Peyer's patch (tissue), 4 donors: ENCODE measurements at regions not wholly inside any gene's neighbourhood (a gene's known extent, or its start where the extent isn't known, plus 50 kb on each side); places are given as distances from the start of the nearest gene placed in this dataset.

Experiments
- DNase-seq, 3 donors: peaks; one replicate each; pipeline ENCODE4 v3.0.0-alpha.2; 2017 to 2019
- H3K27ac ChIP-seq, 4 donors: fragments of 200-600 bp; sonication (generic); one replicate each; pipeline ENCODE4 v1.5.1; 2016 to 2019
- H3K27me3 ChIP-seq, 2 donors: fragments of 200-600 bp; sonication (generic); one replicate each; pipeline ENCODE4 v1.5.1; 2019
- H3K36me3 ChIP-seq, 3 donors: fragments of 200-600 bp; sonication (generic); one replicate each; pipeline ENCODE4 v1.5.1; 2016 to 2019
- H3K4me1 ChIP-seq, 4 donors: fragments of 200-600 bp; sonication (generic); one replicate each; pipeline ENCODE4 v1.5.1; 2016 to 2019
- H3K4me3 ChIP-seq, 4 donors: fragments of 200-600 bp; sonication (generic); 1 replicate in 3 of 4; 2 replicates in 1 of 4; pipeline ENCODE4 v1.5.1; 2016 to 2019; ENCODE audit warnings: mild to moderate bottlenecking in 1 of 4
- H3K9me3 ChIP-seq, 4 donors: fragments of 200-600 bp; sonication (generic); one replicate each; pipeline ENCODE4 v1.5.1; 2016 to 2019; ENCODE audit warnings: mild to moderate bottlenecking in 1 of 4
- POLR2A ChIP-seq, 2 donors: fragments of 450-650 bp; IDR thresholded peaks; one replicate each; pipeline ENCODE4 v1.5.1; 2017; ENCODE audit warnings: antibody characterized with exemption in 2 of 2, mild to moderate bottlenecking in 2 of 2, moderate library complexity in 2 of 2
- TF ChIP-seq, protein P1 (sequence below), 6 experiments: fragments of 450-650 bp in 4 of 6; fragments of 200-600 bp in 2 of 6; sonication (generic) in 1 of 6; IDR thresholded peaks; one replicate each; pipeline ENCODE4 v1.5.1; 2017 to 2019; ENCODE audit warnings: antibody characterized with exemption in 6 of 6, mild to moderate bottlenecking in 3 of 6, moderate library complexity in 1 of 6

DNA sequence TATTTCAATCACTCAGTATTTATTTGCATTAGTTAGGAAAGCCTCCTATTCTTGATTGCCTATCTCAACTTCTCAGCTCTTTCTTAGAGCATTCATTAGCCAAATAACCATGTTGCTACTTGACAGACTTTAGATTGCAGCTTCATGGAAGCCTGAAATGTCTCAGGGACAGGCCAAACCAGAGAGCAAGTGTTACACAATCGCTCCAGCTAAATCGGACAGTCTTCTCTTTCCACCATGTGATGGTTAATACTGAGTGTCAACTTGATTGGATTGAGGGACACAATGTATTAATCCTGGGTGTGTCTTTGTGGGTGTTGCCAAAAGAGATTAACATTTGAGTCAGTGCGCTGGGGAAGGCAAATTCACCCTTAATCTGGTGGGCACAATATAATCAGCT is 106.5 kb upstream of the DRD2 start:
- TF ChIP-seq, protein P1, sequence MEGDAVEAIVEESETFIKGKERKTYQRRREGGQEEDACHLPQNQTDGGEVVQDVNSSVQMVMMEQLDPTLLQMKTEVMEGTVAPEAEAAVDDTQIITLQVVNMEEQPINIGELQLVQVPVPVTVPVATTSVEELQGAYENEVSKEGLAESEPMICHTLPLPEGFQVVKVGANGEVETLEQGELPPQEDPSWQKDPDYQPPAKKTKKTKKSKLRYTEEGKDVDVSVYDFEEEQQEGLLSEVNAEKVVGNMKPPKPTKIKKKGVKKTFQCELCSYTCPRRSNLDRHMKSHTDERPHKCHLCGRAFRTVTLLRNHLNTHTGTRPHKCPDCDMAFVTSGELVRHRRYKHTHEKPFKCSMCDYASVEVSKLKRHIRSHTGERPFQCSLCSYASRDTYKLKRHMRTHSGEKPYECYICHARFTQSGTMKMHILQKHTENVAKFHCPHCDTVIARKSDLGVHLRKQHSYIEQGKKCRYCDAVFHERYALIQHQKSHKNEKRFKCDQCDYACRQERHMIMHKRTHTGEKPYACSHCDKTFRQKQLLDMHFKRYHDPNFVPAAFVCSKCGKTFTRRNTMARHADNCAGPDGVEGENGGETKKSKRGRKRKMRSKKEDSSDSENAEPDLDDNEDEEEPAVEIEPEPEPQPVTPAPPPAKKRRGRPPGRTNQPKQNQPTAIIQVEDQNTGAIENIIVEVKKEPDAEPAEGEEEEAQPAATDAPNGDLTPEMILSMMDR (IDR thresholded peaks at IDR 0.05) = no peak
- no peak for TF ChIP-seq POLR2A (IDR thresholded peaks at IDR 0.05)
- no peak for DNase-seq
- H3K36me3 ChIP-seq = no peaks in the 10 kb centered on the region
- H3K4me3 ChIP-seq = no peak overlapping the region
- H3K4me1 ChIP-seq = no peaks in the 10 kb centered on the region
- no peak overlapping the region for H3K27ac ChIP-seq
- H3K9me3 ChIP-seq = no peaks in the 10 kb centered on the region
- H3K27me3 ChIP-seq = no peaks in the 10 kb centered on the region

DNA sequence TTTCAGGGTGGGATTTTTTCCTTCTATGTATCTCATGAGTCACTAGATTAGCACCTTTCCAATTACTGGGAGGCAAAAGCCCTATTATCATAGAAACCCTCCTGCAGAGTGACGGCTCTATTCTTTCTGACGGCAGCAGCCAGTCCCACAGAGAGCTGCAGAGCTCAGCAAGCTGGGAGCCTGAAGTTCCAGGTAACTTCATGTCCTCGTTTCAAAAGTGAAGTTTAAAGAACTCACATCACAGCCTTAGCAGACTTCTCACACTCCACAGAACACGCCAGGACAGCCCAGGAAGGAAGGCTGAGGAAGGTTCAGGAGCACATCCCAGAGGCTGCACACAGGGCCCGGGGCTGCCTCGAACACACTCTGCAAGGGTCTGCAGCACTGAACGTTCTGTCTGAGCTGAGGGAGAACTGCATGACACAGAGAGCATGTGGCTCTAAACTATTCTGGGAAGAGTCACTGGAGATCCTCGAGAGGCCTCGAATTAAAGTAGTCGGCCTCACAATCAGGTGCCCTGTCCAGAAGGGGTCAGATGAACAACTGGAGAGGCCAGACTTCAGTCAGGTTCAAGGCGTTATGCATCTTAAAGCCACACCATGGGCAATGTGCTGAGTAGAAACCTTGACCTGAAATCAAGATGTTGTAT is 104.2 kb upstream of the DRD2 start:
- TF ChIP-seq, protein P1 (IDR thresholded peaks at IDR 0.05) = no peak
- no peak for TF ChIP-seq POLR2A (IDR thresholded peaks at IDR 0.05)
- Histone ChIP-seq H3K4me1 (no peaks in the 10 kb centered on the region), H3K27me3 (no peaks in the 10 kb centered on the region), H3K9me3 (no peaks in the 10 kb centered on the region), H3K27ac (no peak overlapping the region), H3K36me3 (no peaks in the 10 kb centered on the region), H3K4me3 (no peak overlapping the region)
- no peak for DNase-seq

DNA sequence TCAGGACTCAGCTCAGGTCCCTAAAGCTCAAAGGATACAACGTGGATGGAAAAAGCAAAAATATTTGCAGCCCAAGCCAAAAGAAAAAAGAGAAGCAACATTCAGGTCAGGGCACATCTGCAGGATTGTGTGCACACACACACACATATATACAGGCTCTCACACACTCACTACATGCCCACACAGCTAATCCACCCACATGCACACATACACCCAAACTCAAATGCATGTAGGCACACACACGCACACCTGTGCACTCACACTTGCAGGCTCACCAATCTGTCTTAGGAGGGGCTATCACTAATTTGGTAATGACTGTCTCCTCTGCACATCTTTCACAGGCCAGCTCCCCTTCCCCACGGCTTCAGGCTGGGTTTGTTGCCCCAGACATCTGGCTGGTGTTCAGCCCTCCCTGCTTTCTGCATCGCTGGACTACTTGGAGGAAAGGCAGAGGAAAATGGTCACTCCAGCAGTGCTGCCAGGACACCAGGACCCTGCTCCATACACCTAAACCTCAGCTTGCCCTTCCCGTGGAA is 103.6 kb upstream of the DRD2 start:
- Histone ChIP-seq H3K27me3 (no peaks in the 10 kb centered on the region), H3K9me3 (no peaks in the 10 kb centered on the region), H3K27ac (no peak overlapping the region), H3K36me3 (no peaks in the 10 kb centered on the region), H3K4me1 (no peaks in the 10 kb centered on the region), H3K4me3 (no peak overlapping the region)
- TF ChIP-seq, protein P1 (IDR thresholded peaks at IDR 0.05) = no peak
- TF ChIP-seq POLR2A (IDR thresholded peaks at IDR 0.05) = no peak
- DNase-seq = no peak

DNA sequence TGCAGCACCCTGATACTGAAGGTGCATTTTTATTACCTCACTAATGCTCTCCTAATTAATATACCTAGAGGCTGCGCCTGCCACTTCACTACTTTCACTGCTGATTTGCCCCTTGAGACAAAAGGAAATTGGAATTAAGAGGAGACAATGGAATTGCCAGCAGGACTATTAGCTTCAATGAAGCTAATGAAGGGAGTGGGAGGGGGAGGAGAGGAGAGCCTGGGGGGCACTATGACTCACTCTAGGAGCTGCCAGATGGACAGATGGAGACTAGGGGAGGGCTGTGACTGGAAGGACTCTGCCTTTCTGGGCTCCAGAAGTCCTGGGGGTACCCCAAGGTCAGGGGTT is 102.8 kb upstream of the DRD2 start:
- no peaks in the 10 kb centered on the region for H3K36me3 ChIP-seq
- no peaks in the 10 kb centered on the region for H3K4me1 ChIP-seq
- no peak overlapping the region for H3K4me3 ChIP-seq
- no peaks in the 10 kb centered on the region for H3K9me3 ChIP-seq
- no peak overlapping the region for H3K27ac ChIP-seq
- H3K27me3 ChIP-seq = no peaks in the 10 kb centered on the region
- DNase-seq = no peak
- TF ChIP-seq, protein P1 (IDR thresholded peaks at IDR 0.05) = no peak
- TF ChIP-seq POLR2A (IDR thresholded peaks at IDR 0.05) = no peak

DNA sequence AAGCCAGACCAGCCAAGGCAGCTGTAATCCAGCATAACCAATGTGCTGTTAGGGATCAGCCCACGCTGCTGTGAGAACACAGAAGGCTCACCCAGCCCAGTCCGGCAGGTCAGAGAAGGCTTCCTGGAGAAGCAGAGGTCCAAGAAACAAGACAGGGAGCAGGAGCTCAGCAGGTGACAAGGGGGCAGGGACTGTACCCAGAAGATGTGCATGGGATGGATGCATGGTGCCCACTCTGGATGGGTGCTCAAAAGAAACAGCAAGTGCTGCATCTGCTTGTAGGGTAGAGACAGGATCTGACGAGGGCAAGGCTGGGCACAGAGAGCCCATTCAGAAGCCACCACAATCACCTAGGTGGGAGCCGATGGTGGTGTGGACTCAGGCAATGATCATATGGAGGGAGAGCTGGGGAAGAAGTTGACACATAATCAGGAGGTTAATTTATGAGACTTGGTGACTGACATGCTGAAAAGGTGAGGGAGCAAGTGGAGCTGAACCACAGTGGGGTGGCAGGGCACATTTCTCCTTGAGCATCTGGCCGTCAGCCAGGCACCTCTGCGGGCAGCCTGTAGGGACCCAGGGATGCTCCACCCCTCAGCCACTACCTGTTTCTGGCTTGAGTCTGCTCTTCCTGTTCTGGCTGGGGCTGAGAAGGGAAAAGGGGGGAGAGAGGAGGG is 102.3 kb upstream of the DRD2 start:
- no peaks in the 10 kb centered on the region for H3K36me3 ChIP-seq
- TF ChIP-seq, protein P1 (IDR thresholded peaks at IDR 0.05) = no peak
- no peak for TF ChIP-seq POLR2A (IDR thresholded peaks at IDR 0.05)
- DNase-seq = no peak

More for the DNA sequence above, 102.3 kb upstream of the DRD2 start:
- H3K9me3 ChIP-seq = no peaks in the 10 kb centered on the region
- no peaks in the 10 kb centered on the region for H3K27me3 ChIP-seq
- H3K27ac ChIP-seq = no peak overlapping the region
- H3K4me1 ChIP-seq = no peaks in the 10 kb centered on the region
- no peak overlapping the region for H3K4me3 ChIP-seq
